WI38 (cell line): ENCODE measurements at regions not wholly inside any gene's neighbourhood (a gene's known extent, or its start where the extent isn't known, plus 50 kb on each side); places are given as distances from the start of the nearest gene placed in this dataset.
A peak's percentile ranks its signal among the peaks of the same experiment; 100 is the strongest.

Experiments
- H3K4me3 ChIP-seq: 2 replicates; pipeline ENCODE4 v1.5.1; 2011; ENCODE audit warnings: low read depth, mild to moderate bottlenecking, control low read depth, low read length
- TF ChIP-seq, protein P1 (sequence below): IDR thresholded peaks from 2 replicates; pipeline ENCODE4 v1.5.1; 2012; ENCODE audit warnings: low read depth, mild to moderate bottlenecking, control low read depth, low read length

DNA sequence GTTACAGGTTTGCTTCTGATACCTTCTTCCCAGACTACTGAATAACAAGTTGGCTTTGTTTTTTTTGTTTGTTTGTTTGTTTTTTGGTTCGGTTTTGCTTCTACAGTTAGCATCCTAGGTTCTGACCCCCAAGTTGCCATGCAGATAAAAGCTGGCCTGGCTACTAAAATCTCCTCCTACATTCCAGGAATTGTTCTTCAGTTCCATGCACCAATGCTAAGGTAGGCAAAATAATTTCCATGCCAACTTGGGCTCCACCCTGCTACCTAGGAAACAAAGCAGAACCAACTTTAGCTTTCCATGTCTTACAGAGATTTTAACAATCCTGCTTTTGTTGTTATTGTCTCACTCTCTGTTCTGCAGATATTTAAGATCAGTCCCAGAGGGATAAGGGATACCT is 495.5 kb upstream of the SOX9 start:
- no peak overlapping the region for H3K4me3 ChIP-seq
- TF ChIP-seq, protein P1, sequence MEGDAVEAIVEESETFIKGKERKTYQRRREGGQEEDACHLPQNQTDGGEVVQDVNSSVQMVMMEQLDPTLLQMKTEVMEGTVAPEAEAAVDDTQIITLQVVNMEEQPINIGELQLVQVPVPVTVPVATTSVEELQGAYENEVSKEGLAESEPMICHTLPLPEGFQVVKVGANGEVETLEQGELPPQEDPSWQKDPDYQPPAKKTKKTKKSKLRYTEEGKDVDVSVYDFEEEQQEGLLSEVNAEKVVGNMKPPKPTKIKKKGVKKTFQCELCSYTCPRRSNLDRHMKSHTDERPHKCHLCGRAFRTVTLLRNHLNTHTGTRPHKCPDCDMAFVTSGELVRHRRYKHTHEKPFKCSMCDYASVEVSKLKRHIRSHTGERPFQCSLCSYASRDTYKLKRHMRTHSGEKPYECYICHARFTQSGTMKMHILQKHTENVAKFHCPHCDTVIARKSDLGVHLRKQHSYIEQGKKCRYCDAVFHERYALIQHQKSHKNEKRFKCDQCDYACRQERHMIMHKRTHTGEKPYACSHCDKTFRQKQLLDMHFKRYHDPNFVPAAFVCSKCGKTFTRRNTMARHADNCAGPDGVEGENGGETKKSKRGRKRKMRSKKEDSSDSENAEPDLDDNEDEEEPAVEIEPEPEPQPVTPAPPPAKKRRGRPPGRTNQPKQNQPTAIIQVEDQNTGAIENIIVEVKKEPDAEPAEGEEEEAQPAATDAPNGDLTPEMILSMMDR, result no peak

DNA sequence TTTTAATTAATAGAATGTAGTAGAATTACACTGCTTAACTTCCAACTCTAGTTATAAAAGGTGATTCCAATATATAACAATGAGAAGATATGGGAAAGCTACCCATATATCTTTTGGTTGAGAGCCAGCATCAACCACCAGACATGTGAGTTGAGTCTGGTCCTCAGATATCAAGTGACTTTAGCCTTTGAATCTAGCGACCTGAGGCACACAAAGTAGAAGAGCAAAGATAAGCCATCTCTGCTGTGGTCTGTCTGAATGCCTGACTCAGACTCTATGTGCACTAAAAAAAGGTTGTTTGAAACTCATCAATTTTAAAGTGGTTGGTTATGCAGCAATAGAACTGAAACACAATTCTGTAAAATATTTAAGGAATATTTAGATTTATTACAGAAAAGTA is 492.5 kb upstream of the SOX9 start:
- TF ChIP-seq, protein P1, result no peak
- no peak overlapping the region for H3K4me3 ChIP-seq

DNA sequence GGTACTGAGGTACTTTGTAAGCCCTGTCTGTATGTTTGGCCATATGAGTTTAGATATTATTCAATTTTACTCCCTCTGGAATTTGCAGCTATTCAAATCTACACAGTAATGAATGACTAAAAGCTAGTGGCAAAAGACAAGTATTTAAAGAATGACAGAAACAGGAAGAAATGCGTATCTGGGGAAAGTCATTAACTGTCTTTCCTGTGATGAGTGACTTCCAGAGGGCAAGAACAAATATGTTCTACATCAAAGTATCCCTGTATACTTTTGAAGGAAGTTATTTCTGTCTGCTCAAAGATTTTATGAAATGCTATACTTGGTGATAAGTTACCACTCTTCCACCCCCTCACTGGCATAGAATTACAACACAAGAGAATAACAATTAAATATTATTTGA is 489.3 kb upstream of the SOX9 start:
- TF ChIP-seq, protein P1, result no peak
- H3K4me3 ChIP-seq, result no peak overlapping the region

DNA sequence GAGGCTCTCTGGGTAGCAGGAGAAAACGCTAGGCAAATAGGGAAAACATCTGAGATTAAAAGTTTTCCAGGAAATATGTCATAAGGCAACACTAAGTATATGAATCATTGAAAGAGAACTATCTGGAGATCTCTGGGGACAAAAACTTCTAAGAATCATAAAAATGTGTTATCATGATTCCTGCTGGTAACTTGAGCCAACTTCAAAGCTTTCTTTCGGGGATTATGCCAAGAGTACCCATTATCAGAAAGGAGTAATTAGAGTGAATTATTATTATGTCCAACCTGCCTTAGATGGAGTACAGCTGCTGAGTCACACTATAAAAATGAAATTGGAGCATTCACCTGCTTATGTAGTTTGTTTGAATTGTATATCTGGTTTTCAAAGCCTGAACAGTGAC is 488.5 kb upstream of the SOX9 start:
- H3K4me3 ChIP-seq, result no peak overlapping the region
- TF ChIP-seq, protein P1, result no peak

DNA sequence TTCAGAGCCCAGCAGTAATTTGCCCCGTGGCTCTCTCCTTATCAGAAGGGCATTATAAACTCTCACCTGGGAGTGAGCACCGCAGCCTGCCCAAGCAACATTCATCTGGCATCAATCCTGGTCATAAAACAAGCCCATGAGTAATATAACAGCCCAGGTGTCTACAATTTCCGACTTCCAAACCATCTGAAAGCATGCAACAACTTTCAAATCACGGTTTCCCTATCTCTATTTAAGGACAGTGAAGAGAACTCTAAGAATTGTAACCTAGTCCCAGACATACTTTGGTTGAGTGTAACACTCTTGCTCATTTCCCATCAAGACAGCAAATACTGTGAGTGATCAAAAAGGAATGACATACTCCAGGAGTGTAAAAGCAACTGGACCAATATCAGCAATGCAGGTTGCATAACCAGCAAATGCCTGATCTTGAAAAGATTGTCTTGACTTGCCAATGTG is 487.4 kb upstream of the SOX9 start:
- peak overlapping the region; percentile 41 for H3K4me3 ChIP-seq
- TF ChIP-seq, protein P1, result no peak

DNA sequence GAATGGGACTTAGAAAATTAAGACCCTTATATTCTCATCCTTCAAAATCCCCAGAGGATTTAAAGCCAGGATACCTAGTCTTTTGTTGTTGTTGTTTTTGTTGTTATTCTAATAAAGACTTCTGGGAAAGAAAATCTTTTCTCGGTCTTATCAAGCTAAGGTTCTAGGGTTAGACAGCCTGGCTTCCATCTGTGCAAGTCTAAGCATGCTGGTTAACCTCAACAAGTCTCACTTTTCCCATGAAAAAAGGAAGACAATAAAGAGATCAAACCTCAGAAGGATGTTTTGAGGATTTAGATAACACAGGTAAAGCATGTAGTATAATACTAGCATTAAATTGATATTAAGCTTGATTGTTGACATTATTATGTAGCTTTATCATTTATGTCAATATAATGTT is 486.4 kb upstream of the SOX9 start:
- TF ChIP-seq, protein P1, result no peak

DNA sequence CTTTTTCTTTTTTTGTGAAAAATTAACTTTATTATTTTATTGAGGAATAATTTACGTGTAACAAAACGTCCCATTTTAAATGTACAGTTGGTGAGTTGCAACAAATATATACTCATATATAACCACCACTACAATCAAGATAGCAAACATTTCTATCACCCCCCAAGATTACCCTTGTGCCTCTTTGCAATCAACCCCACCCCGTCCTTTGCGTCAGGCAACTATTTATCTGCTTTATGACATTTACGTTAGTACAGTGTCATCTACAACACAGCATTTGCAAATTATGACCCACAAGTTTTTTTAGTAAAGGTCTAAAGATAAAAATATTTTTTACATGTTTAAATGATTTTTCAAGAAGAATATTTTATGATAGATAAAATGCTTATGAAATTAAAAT is 485.6 kb upstream of the SOX9 start:
- H3K4me3 ChIP-seq, result no peak overlapping the region
- TF ChIP-seq, protein P1, result no peak

More for the DNA sequence above, 486.4 kb upstream of the SOX9 start:
- no peak overlapping the region for H3K4me3 ChIP-seq
